Body of pancreas (tissue), 4 donors: ENCODE measurements at regions not wholly inside any gene's neighbourhood (a gene's known extent, or its start where the extent isn't known, plus 50 kb on each side); places are given as distances from the start of the nearest gene placed in this dataset.

Experiments
- POLR2A ChIP-seq, 3 donors: fragments of 450-650 bp; IDR thresholded peaks; one replicate each; pipeline ENCODE4 v1.6.1; 2016; ENCODE audit warnings: antibody characterized with exemption in 3 of 3, mild to moderate bottlenecking in 2 of 3
- TF ChIP-seq, protein P1 (sequence below), 7 experiments: fragments of 450-650 bp in 4 of 7; fragments of 200-600 bp in 3 of 7; sonication (generic) in 3 of 7; IDR thresholded peaks; one replicate each; pipeline ENCODE4 v1.5.1; 2016 to 2019; ENCODE audit warnings: antibody characterized with exemption in 7 of 7

DNA sequence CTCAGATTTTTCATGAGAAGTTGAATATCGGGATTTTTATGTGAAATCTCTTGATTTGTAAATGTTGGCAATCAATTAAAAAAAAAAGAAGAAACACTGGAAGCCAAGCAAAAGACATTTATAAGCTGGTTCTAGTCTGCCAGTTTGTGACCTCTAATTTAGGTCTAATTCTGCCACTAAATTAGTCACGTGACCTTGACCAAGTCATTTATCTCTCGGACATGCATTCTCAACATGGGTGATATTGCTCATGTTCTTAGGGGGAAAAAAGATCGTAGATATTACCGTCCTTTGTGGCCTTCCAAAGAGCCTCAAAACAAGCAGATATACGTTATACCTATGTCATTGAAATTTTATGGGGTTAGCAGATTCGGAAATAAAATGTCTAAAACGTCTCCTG lies 52.9 kb upstream of the PTPDC1 start:
- TF ChIP-seq, protein P1, sequence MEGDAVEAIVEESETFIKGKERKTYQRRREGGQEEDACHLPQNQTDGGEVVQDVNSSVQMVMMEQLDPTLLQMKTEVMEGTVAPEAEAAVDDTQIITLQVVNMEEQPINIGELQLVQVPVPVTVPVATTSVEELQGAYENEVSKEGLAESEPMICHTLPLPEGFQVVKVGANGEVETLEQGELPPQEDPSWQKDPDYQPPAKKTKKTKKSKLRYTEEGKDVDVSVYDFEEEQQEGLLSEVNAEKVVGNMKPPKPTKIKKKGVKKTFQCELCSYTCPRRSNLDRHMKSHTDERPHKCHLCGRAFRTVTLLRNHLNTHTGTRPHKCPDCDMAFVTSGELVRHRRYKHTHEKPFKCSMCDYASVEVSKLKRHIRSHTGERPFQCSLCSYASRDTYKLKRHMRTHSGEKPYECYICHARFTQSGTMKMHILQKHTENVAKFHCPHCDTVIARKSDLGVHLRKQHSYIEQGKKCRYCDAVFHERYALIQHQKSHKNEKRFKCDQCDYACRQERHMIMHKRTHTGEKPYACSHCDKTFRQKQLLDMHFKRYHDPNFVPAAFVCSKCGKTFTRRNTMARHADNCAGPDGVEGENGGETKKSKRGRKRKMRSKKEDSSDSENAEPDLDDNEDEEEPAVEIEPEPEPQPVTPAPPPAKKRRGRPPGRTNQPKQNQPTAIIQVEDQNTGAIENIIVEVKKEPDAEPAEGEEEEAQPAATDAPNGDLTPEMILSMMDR (IDR thresholded peaks at IDR 0.05), result no peak
- TF ChIP-seq POLR2A (IDR thresholded peaks at IDR 0.05), result no peak
